ENCODE measurements at regions not wholly inside any gene's neighbourhood (a gene's known extent, or its start where the extent isn't known, plus 50 kb on each side); places are given as distances from the start of the nearest gene placed in this dataset.
"Not testable (repeated sequence)": the region's sequence is repeated elsewhere in the genome, so short reads cannot be mapped to it uniquely, and the experiment has no call there.

GRCh38 chr6:2302482-2302881, 57.1 kb upstream of the GMDS start:
- not testable (repeated sequence) for DNase-seq (ENCODE audit: low read depth)

GRCh38 chr6:2296781-2297180, 51.4 kb upstream of the GMDS start:
- DNase-seq (ENCODE audit: low read depth) = no peak

All from stimulated activated CD8-positive, alpha-beta memory T cell treated with anti-CD3 and anti-CD28 coated beads, Interleukin-12 subunit alpha, Interleukin-12 subunit beta, amount 100 ng/mL, for 1 hour (primary cell).